Neural cell (in vitro differentiated cells): ENCODE measurements at regions not wholly inside any gene's neighbourhood (a gene's known extent, or its start where the extent isn't known, plus 50 kb on each side); places are given as distances from the start of the nearest gene placed in this dataset.

Experiments
- EP300 ChIP-seq: fragments of 450-650 bp; conservative IDR thresholded peaks from 2 replicates; pipeline ENCODE4 v1.6.1; 2014; ENCODE audit warnings: antibody characterized with exemption, mild to moderate bottlenecking, moderate library complexity; ENCODE audit not compliant: poor library complexity, severe bottlenecking
- EZH2 ChIP-seq: fragments of 200-600, 300-800 bp; shearing (Covaris generic), sonication (generic); IDR thresholded peaks from 2 replicates; pipeline ENCODE4 v1.6.1; 2014; ENCODE audit warnings: antibody characterized with exemption, low read length, borderline replicate concordance, mild to moderate bottlenecking; ENCODE audit not compliant: insufficient read depth, poor library complexity, severe bottlenecking
- MXI1 ChIP-seq: fragments of 450-650 bp; conservative IDR thresholded peaks from 2 replicates; pipeline ENCODE4 v1.6.1; 2014; ENCODE audit warnings: antibody characterized with exemption, mild to moderate bottlenecking; ENCODE audit not compliant: poor library complexity, severe bottlenecking
- POLR2AphosphoS5 ChIP-seq: IDR thresholded peaks from 2 replicates; pipeline ENCODE4 v1.6.1; 2012
- RAD21 ChIP-seq: fragments of 450-650 bp; conservative IDR thresholded peaks from 2 replicates; pipeline ENCODE4 v1.6.1; 2014; ENCODE audit warnings: antibody characterized with exemption, mild to moderate bottlenecking, moderate library complexity
- TAF1 ChIP-seq: IDR thresholded peaks from 2 replicates; pipeline ENCODE4 v1.6.1; 2012; ENCODE audit warnings: low read depth
- TF ChIP-seq, protein P1 (sequence below): fragments of 450-650 bp; IDR thresholded peaks from 2 replicates; pipeline ENCODE4 v1.5.1; 2014; ENCODE audit warnings: antibody characterized with exemption, mild to moderate bottlenecking, moderate library complexity; ENCODE audit not compliant: poor library complexity, severe bottlenecking
- TF ChIP-seq, protein P2 (sequence below): IDR thresholded peaks from 2 replicates; pipeline ENCODE4 v1.6.1; 2012; ENCODE audit warnings: borderline replicate concordance

DNA sequence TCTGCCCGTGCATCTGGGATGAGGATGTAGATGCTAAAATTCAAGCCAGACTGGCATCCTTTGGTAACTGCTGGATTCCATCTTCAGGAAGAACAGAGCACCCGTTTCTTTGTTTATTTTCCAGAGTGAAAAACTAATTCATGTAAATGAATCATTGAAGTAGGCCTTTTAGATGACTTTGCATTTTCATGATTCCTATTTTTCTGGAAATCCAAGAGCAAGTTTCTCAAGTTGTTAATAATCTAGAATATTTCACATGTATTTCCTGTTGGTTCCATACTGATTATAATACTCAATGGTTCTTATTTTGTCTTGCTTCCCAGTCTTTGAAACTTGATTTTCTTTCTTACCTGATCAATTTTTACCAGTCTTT, 328.4 kb downstream of the LPIN1 start:
- TF ChIP-seq EZH2 (no peak), POLR2AphosphoS5 (no peak), MXI1 (no peak), EP300 (no peak), RAD21 (no peak), TAF1 (no peak)
- TF ChIP-seq, protein P1, sequence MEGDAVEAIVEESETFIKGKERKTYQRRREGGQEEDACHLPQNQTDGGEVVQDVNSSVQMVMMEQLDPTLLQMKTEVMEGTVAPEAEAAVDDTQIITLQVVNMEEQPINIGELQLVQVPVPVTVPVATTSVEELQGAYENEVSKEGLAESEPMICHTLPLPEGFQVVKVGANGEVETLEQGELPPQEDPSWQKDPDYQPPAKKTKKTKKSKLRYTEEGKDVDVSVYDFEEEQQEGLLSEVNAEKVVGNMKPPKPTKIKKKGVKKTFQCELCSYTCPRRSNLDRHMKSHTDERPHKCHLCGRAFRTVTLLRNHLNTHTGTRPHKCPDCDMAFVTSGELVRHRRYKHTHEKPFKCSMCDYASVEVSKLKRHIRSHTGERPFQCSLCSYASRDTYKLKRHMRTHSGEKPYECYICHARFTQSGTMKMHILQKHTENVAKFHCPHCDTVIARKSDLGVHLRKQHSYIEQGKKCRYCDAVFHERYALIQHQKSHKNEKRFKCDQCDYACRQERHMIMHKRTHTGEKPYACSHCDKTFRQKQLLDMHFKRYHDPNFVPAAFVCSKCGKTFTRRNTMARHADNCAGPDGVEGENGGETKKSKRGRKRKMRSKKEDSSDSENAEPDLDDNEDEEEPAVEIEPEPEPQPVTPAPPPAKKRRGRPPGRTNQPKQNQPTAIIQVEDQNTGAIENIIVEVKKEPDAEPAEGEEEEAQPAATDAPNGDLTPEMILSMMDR, result no peak
- TF ChIP-seq, protein P2, sequence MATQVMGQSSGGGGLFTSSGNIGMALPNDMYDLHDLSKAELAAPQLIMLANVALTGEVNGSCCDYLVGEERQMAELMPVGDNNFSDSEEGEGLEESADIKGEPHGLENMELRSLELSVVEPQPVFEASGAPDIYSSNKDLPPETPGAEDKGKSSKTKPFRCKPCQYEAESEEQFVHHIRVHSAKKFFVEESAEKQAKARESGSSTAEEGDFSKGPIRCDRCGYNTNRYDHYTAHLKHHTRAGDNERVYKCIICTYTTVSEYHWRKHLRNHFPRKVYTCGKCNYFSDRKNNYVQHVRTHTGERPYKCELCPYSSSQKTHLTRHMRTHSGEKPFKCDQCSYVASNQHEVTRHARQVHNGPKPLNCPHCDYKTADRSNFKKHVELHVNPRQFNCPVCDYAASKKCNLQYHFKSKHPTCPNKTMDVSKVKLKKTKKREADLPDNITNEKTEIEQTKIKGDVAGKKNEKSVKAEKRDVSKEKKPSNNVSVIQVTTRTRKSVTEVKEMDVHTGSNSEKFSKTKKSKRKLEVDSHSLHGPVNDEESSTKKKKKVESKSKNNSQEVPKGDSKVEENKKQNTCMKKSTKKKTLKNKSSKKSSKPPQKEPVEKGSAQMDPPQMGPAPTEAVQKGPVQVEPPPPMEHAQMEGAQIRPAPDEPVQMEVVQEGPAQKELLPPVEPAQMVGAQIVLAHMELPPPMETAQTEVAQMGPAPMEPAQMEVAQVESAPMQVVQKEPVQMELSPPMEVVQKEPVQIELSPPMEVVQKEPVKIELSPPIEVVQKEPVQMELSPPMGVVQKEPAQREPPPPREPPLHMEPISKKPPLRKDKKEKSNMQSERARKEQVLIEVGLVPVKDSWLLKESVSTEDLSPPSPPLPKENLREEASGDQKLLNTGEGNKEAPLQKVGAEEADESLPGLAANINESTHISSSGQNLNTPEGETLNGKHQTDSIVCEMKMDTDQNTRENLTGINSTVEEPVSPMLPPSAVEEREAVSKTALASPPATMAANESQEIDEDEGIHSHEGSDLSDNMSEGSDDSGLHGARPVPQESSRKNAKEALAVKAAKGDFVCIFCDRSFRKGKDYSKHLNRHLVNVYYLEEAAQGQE, result no peak
